ENCODE measurements at regions not wholly inside any gene's neighbourhood (a gene's known extent, or its start where the extent isn't known, plus 50 kb on each side); places are given as distances from the start of the nearest gene placed in this dataset.
"Not testable (repeated sequence)": the region's sequence is repeated elsewhere in the genome, so short reads cannot be mapped to it uniquely, and the experiment has no call there.

GRCh38 chr12:20115371-20115770, 253.0 kb upstream of the PDE3A start:
- not testable (repeated sequence) for H3K9ac ChIP-seq (ENCODE audit: low read length); DNase-seq (ENCODE audit: low read depth); H3K27me3 ChIP-seq (replicated peaks; ENCODE audit: control insufficient read depth, insufficient read depth, low read length); H3K36me3 ChIP-seq (ENCODE audit: control insufficient read depth, insufficient read depth, low read length, severe bottlenecking); H3K9me3 ChIP-seq (ENCODE audit: control insufficient read depth, low read length); H3K4me3 ChIP-seq (ENCODE audit: low read length); H3K4me1 ChIP-seq (ENCODE audit: control insufficient read depth, insufficient read depth, low read length)

- no peaks in the 10 kb centered on the region for H3K9me3 ChIP-seq (ENCODE audit: control insufficient read depth, low read length)
- H3K4me3 ChIP-seq (ENCODE audit: low read length) = no peak overlapping the region
- no peak for DNase-seq (ENCODE audit: low read depth)
- peaks cover under 1% of the 10 kb centered on the region for H3K4me1 ChIP-seq (ENCODE audit: control insufficient read depth, insufficient read depth, low read length)
- no peaks in the 10 kb centered on the region for H3K36me3 ChIP-seq (ENCODE audit: control insufficient read depth, insufficient read depth, low read length, severe bottlenecking)
- no peak overlapping the region for H3K9ac ChIP-seq (ENCODE audit: low read length)
- no peaks in the 10 kb centered on the region for H3K27me3 ChIP-seq (replicated peaks; ENCODE audit: control insufficient read depth, insufficient read depth, low read length)
Measured at GRCh38 chr12:20119596-20120402, 248.5 kb upstream of the PDE3A start.

GRCh38 chr12:20120403-20120725, 248.0 kb upstream of the PDE3A start:
- H3K36me3 ChIP-seq (ENCODE audit: control insufficient read depth, insufficient read depth, low read length, severe bottlenecking) = no peaks in the 10 kb centered on the region
- H3K9me3 ChIP-seq (ENCODE audit: control insufficient read depth, low read length) = no peaks in the 10 kb centered on the region
- no peak overlapping the region for H3K9ac ChIP-seq (ENCODE audit: low read length)
- H3K27me3 ChIP-seq (replicated peaks; ENCODE audit: control insufficient read depth, insufficient read depth, low read length) = no peaks in the 10 kb centered on the region
- no peak for DNase-seq (ENCODE audit: low read depth)
- H3K4me1 ChIP-seq (ENCODE audit: control insufficient read depth, insufficient read depth, low read length) = peaks cover 7% of the 10 kb centered on the region
- no peak overlapping the region for H3K4me3 ChIP-seq (ENCODE audit: low read length)

- Histone ChIP-seq H3K36me3 (ENCODE audit: control insufficient read depth, insufficient read depth, low read length, severe bottlenecking) (no peaks in the 10 kb centered on the region), H3K9ac (ENCODE audit: low read length) (no peak overlapping the region), H3K9me3 (ENCODE audit: control insufficient read depth, low read length) (no peaks in the 10 kb centered on the region), H3K27me3 (replicated peaks; ENCODE audit: control insufficient read depth, insufficient read depth, low read length) (no peaks in the 10 kb centered on the region), H3K4me3 (ENCODE audit: low read length) (no peak overlapping the region), H3K4me1 (ENCODE audit: control insufficient read depth, insufficient read depth, low read length) (peaks cover 13% of the 10 kb centered on the region)
- no peak for DNase-seq (ENCODE audit: low read depth)
Measured at GRCh38 chr12:20122274-20122673, 246.1 kb upstream of the PDE3A start.

DNA sequence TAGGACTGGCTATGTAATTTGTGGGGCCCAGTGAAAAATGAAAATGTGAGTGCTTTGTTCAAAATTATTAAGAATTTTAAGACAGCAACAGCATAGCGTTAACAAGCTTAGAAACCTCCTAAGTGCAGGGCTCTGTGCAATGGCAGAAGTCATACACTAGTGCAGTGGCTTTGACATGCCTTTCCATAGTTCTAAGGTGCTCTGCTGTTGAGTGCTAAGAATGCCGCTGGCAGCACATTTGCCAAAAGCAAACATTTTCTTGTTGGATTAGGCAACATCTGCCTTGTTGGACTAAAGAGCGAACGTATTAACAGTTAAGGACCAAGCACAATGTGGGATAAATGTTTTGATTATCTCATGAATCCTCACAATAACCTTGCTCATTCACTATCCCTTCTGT, 244.9 kb upstream of the PDE3A start:
- no peaks in the 10 kb centered on the region for H3K9me3 ChIP-seq (ENCODE audit: control insufficient read depth, low read length)
- H3K27me3 ChIP-seq (replicated peaks; ENCODE audit: control insufficient read depth, insufficient read depth, low read length) = no peaks in the 10 kb centered on the region

GRCh38 chr12:20125276-20125798, 243.0 kb upstream of the PDE3A start:
- Histone ChIP-seq H3K36me3 (ENCODE audit: control insufficient read depth, insufficient read depth, low read length, severe bottlenecking) (no peaks in the 10 kb centered on the region), H3K4me3 (ENCODE audit: low read length) (no peak overlapping the region), H3K27me3 (replicated peaks; ENCODE audit: control insufficient read depth, insufficient read depth, low read length) (no peaks in the 10 kb centered on the region), H3K9me3 (ENCODE audit: control insufficient read depth, low read length) (no peaks in the 10 kb centered on the region), H3K9ac (ENCODE audit: low read length) (no peak overlapping the region), H3K4me1 (ENCODE audit: control insufficient read depth, insufficient read depth, low read length) (peaks cover 13% of the 10 kb centered on the region)
- peak; percentile 55 for DNase-seq (ENCODE audit: low read depth)

More for the DNA sequence above, 244.9 kb upstream of the PDE3A start:
- no peak for DNase-seq (ENCODE audit: low read depth)
- Histone ChIP-seq H3K9ac (ENCODE audit: low read length) (no peak overlapping the region), H3K4me1 (ENCODE audit: control insufficient read depth, insufficient read depth, low read length) (peaks cover 13% of the 10 kb centered on the region), H3K4me3 (ENCODE audit: low read length) (no peak overlapping the region), H3K36me3 (ENCODE audit: control insufficient read depth, insufficient read depth, low read length, severe bottlenecking) (no peaks in the 10 kb centered on the region)

GRCh38 chr12:20126601-20127000, 241.7 kb upstream of the PDE3A start:
- Histone ChIP-seq H3K36me3 (ENCODE audit: control insufficient read depth, insufficient read depth, low read length, severe bottlenecking) (no peaks in the 10 kb centered on the region), H3K4me1 (ENCODE audit: control insufficient read depth, insufficient read depth, low read length) (peaks cover 13% of the 10 kb centered on the region), H3K9me3 (ENCODE audit: control insufficient read depth, low read length) (no peaks in the 10 kb centered on the region), H3K9ac (ENCODE audit: low read length) (no peak overlapping the region), H3K4me3 (ENCODE audit: low read length) (no peak overlapping the region), H3K27me3 (replicated peaks; ENCODE audit: control insufficient read depth, insufficient read depth, low read length) (no peaks in the 10 kb centered on the region)
- DNase-seq (ENCODE audit: low read depth) = no peak

- Histone ChIP-seq H3K9me3 (ENCODE audit: control insufficient read depth, low read length) (no peaks in the 10 kb centered on the region), H3K27me3 (replicated peaks; ENCODE audit: control insufficient read depth, insufficient read depth, low read length) (no peaks in the 10 kb centered on the region), H3K4me3 (ENCODE audit: low read length) (no peak overlapping the region), H3K36me3 (ENCODE audit: control insufficient read depth, insufficient read depth, low read length, severe bottlenecking) (no peaks in the 10 kb centered on the region), H3K9ac (ENCODE audit: low read length) (no peak overlapping the region), H3K4me1 (ENCODE audit: control insufficient read depth, insufficient read depth, low read length) (peaks cover 13% of the 10 kb centered on the region)
- peak; percentile 39 for DNase-seq (ENCODE audit: low read depth)
Measured at GRCh38 chr12:20127413-20127812, 240.9 kb upstream of the PDE3A start.

- Histone ChIP-seq H3K9ac (ENCODE audit: low read length) (no peak overlapping the region), H3K4me3 (ENCODE audit: low read length) (no peak overlapping the region), H3K36me3 (ENCODE audit: control insufficient read depth, insufficient read depth, low read length, severe bottlenecking) (no peaks in the 10 kb centered on the region), H3K9me3 (ENCODE audit: control insufficient read depth, low read length) (no peaks in the 10 kb centered on the region), H3K27me3 (replicated peaks; ENCODE audit: control insufficient read depth, insufficient read depth, low read length) (no peaks in the 10 kb centered on the region), H3K4me1 (ENCODE audit: control insufficient read depth, insufficient read depth, low read length) (peaks cover 13% of the 10 kb centered on the region)
- peak; percentile 3 for DNase-seq (ENCODE audit: low read depth)
Measured at GRCh38 chr12:20128928-20129327, 239.4 kb upstream of the PDE3A start.

DNA sequence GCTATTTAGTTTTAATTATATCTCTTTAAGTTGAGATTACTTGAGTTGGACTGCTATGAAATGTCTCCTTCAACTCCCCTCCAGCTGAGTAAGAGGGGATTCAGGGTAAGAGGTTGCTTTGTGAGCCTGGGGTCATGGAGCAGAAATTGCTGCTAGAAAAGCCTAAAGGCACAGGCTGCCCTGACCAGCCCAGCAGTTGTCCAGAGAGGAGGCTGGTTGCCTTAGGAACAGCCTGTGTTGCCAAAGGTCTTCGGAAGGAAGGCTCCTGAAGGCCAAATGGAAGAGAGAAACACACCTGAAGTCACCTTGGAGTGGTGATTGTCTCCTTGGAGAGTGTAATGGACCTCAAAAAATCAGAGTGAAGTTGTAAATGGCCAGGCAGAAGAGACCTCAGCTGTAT, 235.5 kb upstream of the PDE3A start:
- H3K9me3 ChIP-seq (ENCODE audit: control insufficient read depth, low read length) = no peaks in the 10 kb centered on the region
- H3K4me1 ChIP-seq (ENCODE audit: control insufficient read depth, insufficient read depth, low read length) = no peaks in the 10 kb centered on the region
- H3K4me3 ChIP-seq (ENCODE audit: low read length) = no peak overlapping the region
- no peak overlapping the region for H3K9ac ChIP-seq (ENCODE audit: low read length)
- DNase-seq (ENCODE audit: low read depth) = no peak
- no peaks in the 10 kb centered on the region for H3K36me3 ChIP-seq (ENCODE audit: control insufficient read depth, insufficient read depth, low read length, severe bottlenecking)
- no peaks in the 10 kb centered on the region for H3K27me3 ChIP-seq (replicated peaks; ENCODE audit: control insufficient read depth, insufficient read depth, low read length)

DNA sequence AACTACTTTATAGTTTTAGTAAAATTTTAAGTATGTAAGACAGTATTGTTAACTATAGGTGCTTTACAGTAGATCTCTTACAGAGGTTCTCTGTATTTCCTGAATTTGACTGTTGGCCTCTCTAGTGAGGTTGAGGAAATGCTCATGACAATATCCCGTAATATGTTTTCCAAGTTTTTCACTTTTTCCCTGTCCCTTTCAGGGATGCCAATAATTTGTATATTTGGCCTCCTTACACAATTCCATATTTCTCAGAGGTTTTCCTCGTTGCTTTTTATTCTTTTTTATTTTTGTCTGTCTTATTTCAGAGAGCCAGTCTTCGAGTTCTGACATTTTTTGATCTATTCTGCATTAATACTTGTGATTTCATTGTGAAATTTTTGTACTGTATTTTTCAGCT, 233.7 kb upstream of the PDE3A start:
- H3K4me3 ChIP-seq (ENCODE audit: low read length) = no peak overlapping the region
- H3K4me1 ChIP-seq (ENCODE audit: control insufficient read depth, insufficient read depth, low read length) = no peaks in the 10 kb centered on the region
- no peaks in the 10 kb centered on the region for H3K36me3 ChIP-seq (ENCODE audit: control insufficient read depth, insufficient read depth, low read length, severe bottlenecking)
- no peak for DNase-seq (ENCODE audit: low read depth)
- no peaks in the 10 kb centered on the region for H3K27me3 ChIP-seq (replicated peaks; ENCODE audit: control insufficient read depth, insufficient read depth, low read length)
- H3K9ac ChIP-seq (ENCODE audit: low read length) = no peak overlapping the region
- H3K9me3 ChIP-seq (ENCODE audit: control insufficient read depth, low read length) = no peaks in the 10 kb centered on the region

GRCh38 chr12:20140751-20141150, 227.6 kb upstream of the PDE3A start:
- no peaks in the 10 kb centered on the region for H3K9me3 ChIP-seq (ENCODE audit: control insufficient read depth, low read length)
- DNase-seq (ENCODE audit: low read depth) = no peak
- H3K9ac ChIP-seq (ENCODE audit: low read length) = no peak overlapping the region
- H3K36me3 ChIP-seq (ENCODE audit: control insufficient read depth, insufficient read depth, low read length, severe bottlenecking) = no peaks in the 10 kb centered on the region
- H3K27me3 ChIP-seq (replicated peaks; ENCODE audit: control insufficient read depth, insufficient read depth, low read length) = no peaks in the 10 kb centered on the region
- no peak overlapping the region for H3K4me3 ChIP-seq (ENCODE audit: low read length)
- no peaks in the 10 kb centered on the region for H3K4me1 ChIP-seq (ENCODE audit: control insufficient read depth, insufficient read depth, low read length)
